CD14-positive monocyte (primary cell): ENCODE measurements at regions not wholly inside any gene's neighbourhood (a gene's known extent, or its start where the extent isn't known, plus 50 kb on each side); places are given as distances from the start of the nearest gene placed in this dataset.

Experiments used
- DNase-seq, 3 donors: peaks; one replicate each; pipeline ENCODE4 v3.0.0-alpha.2; 2011 to 2022
- H2AFZ ChIP-seq: 2 replicates; pipeline ENCODE4 v1.6.0; 2012; ENCODE audit warnings: mild to moderate bottlenecking, low read depth, low read length, inconsistent platforms; ENCODE audit not compliant: insufficient read depth, poor library complexity, severe bottlenecking
- H3K27ac ChIP-seq, 2 donors: 1 replicate in 1 of 2; 2 replicates in 1 of 2; pipeline ENCODE4 v1.5.1; 2012 to 2013; ENCODE audit warnings: low read length in 2 of 2, control low read depth in 1 of 2, inconsistent platforms in 1 of 2, low read depth in 1 of 2, mild to moderate bottlenecking in 1 of 2
- H3K27me3 ChIP-seq, 2 donors: one replicate each; pipeline versions ENCODE4 v1.6.0 to v1.6.1; 2011 to 2013; ENCODE audit warnings: low read length in 2 of 2; ENCODE audit not compliant: control insufficient read depth in 2 of 2, insufficient read depth in 2 of 2
- H3K36me3 ChIP-seq, 2 donors: replicated peaks in 1 of 2; 1 replicate in 1 of 2; 2 replicates in 1 of 2; pipeline versions ENCODE4 v1.5.1 to v1.6.1; 2012 to 2013; ENCODE audit warnings: low read length in 2 of 2, control low read depth in 1 of 2, inconsistent platforms in 1 of 2, mild to moderate bottlenecking in 1 of 2; ENCODE audit not compliant: insufficient read depth in 2 of 2, control insufficient read depth in 1 of 2
- H3K4me1 ChIP-seq, 2 donors: 1 replicate in 1 of 2; 2 replicates in 1 of 2; pipeline versions ENCODE4 v1.5.1 to v1.6.1; 2012 to 2013; ENCODE audit warnings: low read length in 2 of 2, control low read depth in 1 of 2, inconsistent platforms in 1 of 2, mild to moderate bottlenecking in 1 of 2, moderate library complexity in 1 of 2; ENCODE audit not compliant: insufficient read depth in 2 of 2, control insufficient read depth in 1 of 2
- H3K4me2 ChIP-seq: replicated peaks from 2 replicates; pipeline ENCODE3; 2012; ENCODE audit warnings: low read length, moderate library complexity, mild to moderate bottlenecking; ENCODE audit not compliant: poor library complexity, severe bottlenecking; ENCODE audit errors: extremely low read depth
- H3K4me3 ChIP-seq, 3 experiments: fragments of 200-600 bp in 1 of 3; sonication (generic) in 1 of 3; replicated peaks in 1 of 3; 1 replicate in 2 of 3; 2 replicates in 1 of 3; pipeline ENCODE4 v1.5.1; 2011 to 2013; ENCODE audit warnings: low read length in 3 of 3, mild to moderate bottlenecking in 3 of 3, control low read depth in 2 of 3, low read depth in 2 of 3, inconsistent platforms in 1 of 3, moderate library complexity in 1 of 3
- H3K79me2 ChIP-seq: 2 replicates; pipeline ENCODE4 v1.6.0; 2012; ENCODE audit warnings: mild to moderate bottlenecking, control low read depth, inconsistent platforms, low read length, moderate library complexity; ENCODE audit not compliant: insufficient read depth
- H3K9ac ChIP-seq: 2 replicates; pipeline ENCODE4 v1.6.0; 2017; ENCODE audit warnings: low read length, mild to moderate bottlenecking; ENCODE audit not compliant: insufficient read depth, poor library complexity, severe bottlenecking
- H3K9me3 ChIP-seq, 2 donors: replicated peaks in 1 of 2; 1 replicate in 1 of 2; 2 replicates in 1 of 2; pipeline versions ENCODE4 v1.5.1 to v1.6.1; 2012 to 2013; ENCODE audit warnings: low read length in 2 of 2, control low read depth in 1 of 2; ENCODE audit not compliant: control insufficient read depth in 1 of 2, insufficient read depth in 1 of 2
- H4K20me1 ChIP-seq: 2 replicates; pipeline ENCODE4 v1.6.0; 2012; ENCODE audit warnings: mild to moderate bottlenecking, low read length, control low read depth, moderate library complexity; ENCODE audit not compliant: insufficient read depth
- H3K27ac Mint-ChIP-seq, 7 donors: one replicate each; pipeline ENCODE4 v1.8.0; 2020; ENCODE audit warnings: mild to moderate bottlenecking in 7 of 7, mixed read lengths in 7 of 7, moderate library complexity in 6 of 7, inconsistent platforms in 2 of 7
- H3K27me3 Mint-ChIP-seq, 3 donors: one replicate each; pipeline ENCODE4 v1.8.0; 2021 to 2022; ENCODE audit warnings: low read depth in 3 of 3, mild to moderate bottlenecking in 3 of 3, mixed read lengths in 3 of 3, moderate library complexity in 3 of 3, inconsistent platforms in 1 of 3
- H3K36me3 Mint-ChIP-seq, 2 donors: one replicate each; pipeline ENCODE4 v1.8.0; 2020; ENCODE audit warnings: mixed read lengths in 2 of 2, inconsistent platforms in 1 of 2, mild to moderate bottlenecking in 1 of 2
- H3K4me1 Mint-ChIP-seq: one replicate; pipeline ENCODE4 v1.8.0; 2020; ENCODE audit warnings: mild to moderate bottlenecking, mixed read lengths
- H3K4me3 Mint-ChIP-seq, 2 donors: one replicate each; pipeline ENCODE4 v1.8.0; 2020; ENCODE audit warnings: mild to moderate bottlenecking in 2 of 2, mixed read lengths in 2 of 2, moderate library complexity in 1 of 2
- H3K9me3 Mint-ChIP-seq, 7 donors: one replicate each; pipeline ENCODE4 v1.8.0; 2020 to 2022; ENCODE audit warnings: mixed read lengths in 7 of 7, mild to moderate bottlenecking in 6 of 7, moderate library complexity in 6 of 7, inconsistent platforms in 2 of 7
- CTCF ChIP-seq: fragments of 200-600 bp; IDR thresholded peaks from one replicate; pipeline ENCODE4 v1.8.0; 2022; ENCODE audit warnings: antibody characterized with exemption, mild to moderate bottlenecking
- WGBS: methylation state at CpG from one replicate; pipeline ENCODE4 v1.1.5; 2013; ENCODE audit warnings: missing lambda C conversion rate; ENCODE audit not compliant: insufficient coverage; 5-methylcytosine and 5-hydroxymethylcytosine counted together
- intact Hi-C, 2 donors: fragments of 100-400 bp; cut with micrococcal nuclease; formaldehyde crosslinking; loops; one replicate each; pipeline versions ENCODE4 v1.15.0 to v1.15.1; 2023

GRCh38 chr13:84774111-84774510 is 891.8 kb upstream of the SLITRK1 start:
- Histone ChIP-seq H3K27me3 (no peaks in the 10 kb centered on the region), H4K20me1 (no peaks in the 10 kb centered on the region), H3K4me2 (no peak overlapping the region), H3K9me3 (no peaks in the 10 kb centered on the region), H3K4me3 (no peak overlapping the region), H3K79me2 (no peaks in the 10 kb centered on the region), H3K27ac (no peak overlapping the region), H3K9ac (no peak overlapping the region), H3K36me3 (no peaks in the 10 kb centered on the region), H2AFZ (no peak overlapping the region), H3K4me1 (no peaks in the 10 kb centered on the region)
- H3K9me3 Mint-ChIP-seq: peaks cover 0 to 4% (median 2%) of the 10 kb centered on the region in 7 donors
- H3K27me3 Mint-ChIP-seq: no peaks in the 10 kb centered on the region
- no peak overlapping the region for H3K4me3 Mint-ChIP-seq
- H3K36me3 Mint-ChIP-seq: no peaks in the 10 kb centered on the region
- no peak for TF ChIP-seq CTCF
- H3K4me1 Mint-ChIP-seq: no peaks in the 10 kb centered on the region
- WGBS: no CpG with 5 or more reads among the region's 2 CpGs
- no peak overlapping the region for H3K27ac Mint-ChIP-seq
- DNase-seq: no peak
- intact Hi-C loops: no loop called here

- no peak overlapping the region for H3K4me3 Mint-ChIP-seq
- peaks cover 0 to 6% (median 0%) of the 10 kb centered on the region in 7 donors for H3K9me3 Mint-ChIP-seq
- H3K9ac ChIP-seq: no peak overlapping the region
- no peaks in the 10 kb centered on the region for H3K79me2 ChIP-seq
- H3K4me1 ChIP-seq: no peaks in the 10 kb centered on the region
- no peaks in the 10 kb centered on the region for H4K20me1 ChIP-seq
- H3K4me3 ChIP-seq: no peak overlapping the region
- no peak overlapping the region for H3K27ac Mint-ChIP-seq
- no peak for DNase-seq
- no peaks in the 10 kb centered on the region for H3K36me3 ChIP-seq
- H3K27me3 ChIP-seq: no peaks in the 10 kb centered on the region
- no peak overlapping the region for H3K27ac ChIP-seq
- no peak for TF ChIP-seq CTCF
- H2AFZ ChIP-seq: no peak overlapping the region
- no peaks in the 10 kb centered on the region for H3K27me3 Mint-ChIP-seq
- H3K9me3 ChIP-seq: no peaks in the 10 kb centered on the region
- intact Hi-C loops: no loop called here
- no peak overlapping the region for H3K4me2 ChIP-seq
- no CpG with 5 or more reads among the region's 1 CpG for WGBS
- H3K36me3 Mint-ChIP-seq: no peaks in the 10 kb centered on the region
- H3K4me1 Mint-ChIP-seq: no peaks in the 10 kb centered on the region
These were observed 878.7 kb upstream of the SLITRK1 start for GRCh38 chr13:84760956-84761355.
